ENCODE measurements at regions not wholly inside any gene's neighbourhood (a gene's known extent, or its start where the extent isn't known, plus 50 kb on each side); places are given as distances from the start of the nearest gene placed in this dataset.

- DNase-seq (ENCODE audit: insufficient read length, low spot score) (no peak), FAIRE-seq (peak; percentile 41)
- no peak for TF ChIP-seq POLR2A (IDR thresholded peaks at IDR 0.05; ENCODE audit: low read depth, low read length)
Observed at GRCh38 chr3:163043074-163043473, 1546.5 kb downstream of the OTOL1 start.

- TF ChIP-seq POLR2A (IDR thresholded peaks at IDR 0.05; ENCODE audit: low read depth, low read length): no peak
- no peak for FAIRE-seq
Observed at GRCh38 chr3:163045945-163046344, 1549.3 kb downstream of the OTOL1 start.

DNA sequence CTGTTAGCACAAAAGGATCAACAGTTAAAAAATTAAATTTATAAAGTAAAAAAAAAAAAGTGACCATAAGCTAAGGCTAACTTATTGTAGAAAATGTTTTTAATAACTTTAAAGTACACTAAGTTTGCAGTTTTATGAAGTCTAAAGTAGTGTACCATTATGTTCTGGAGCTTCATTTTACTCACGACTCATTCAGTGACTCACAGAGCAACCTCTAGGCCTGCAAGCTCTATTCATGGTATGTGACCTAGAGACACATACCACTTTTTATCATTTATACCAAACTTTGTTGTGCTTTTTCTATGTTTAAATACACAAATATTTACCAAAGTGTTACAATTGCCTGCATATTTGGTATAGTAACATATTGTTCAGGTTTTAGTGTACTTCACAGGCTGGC, 1552.3 kb downstream of the OTOL1 start:
- DNase-seq (ENCODE audit: insufficient read length, low spot score) (no peak), FAIRE-seq (no peak)
- TF ChIP-seq POLR2A (IDR thresholded peaks at IDR 0.05; ENCODE audit: low read depth, low read length): no peak

More at GRCh38 chr3:163045945-163046344, 1549.3 kb downstream of the OTOL1 start:
- no peak for DNase-seq (ENCODE audit: insufficient read length, low spot score)

DNA sequence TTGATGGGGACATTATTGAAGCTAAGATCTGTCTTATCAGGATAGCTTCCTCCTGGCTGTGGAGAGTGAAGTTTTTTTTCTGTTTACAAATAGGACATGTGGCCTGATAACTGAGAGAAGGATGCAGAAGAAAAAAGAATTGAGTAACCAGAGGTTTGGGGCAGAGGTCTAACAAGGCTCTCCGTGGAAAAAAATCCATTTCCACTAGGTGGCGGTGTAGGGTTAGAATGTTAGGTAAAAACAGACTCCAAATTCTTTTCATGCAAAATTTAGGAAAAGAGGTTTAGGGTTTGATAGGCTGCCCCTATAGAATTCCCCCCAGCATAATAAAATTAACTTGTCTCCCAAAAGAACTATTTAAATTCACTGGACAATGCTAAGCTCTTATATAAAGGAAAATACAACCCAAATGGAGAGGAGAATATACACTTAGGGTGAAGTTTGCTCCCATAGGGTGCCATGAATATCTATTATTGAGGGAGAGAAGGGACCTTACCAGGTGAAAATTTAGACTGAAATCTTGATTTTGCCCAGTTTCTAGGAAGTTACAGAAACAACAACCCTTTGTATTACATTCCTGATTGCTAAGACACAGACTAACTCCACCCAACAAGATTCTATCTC, 1560.4 kb downstream of the OTOL1 start:
- DNase-seq (ENCODE audit: insufficient read length, low spot score): no peak
- FAIRE-seq: peak; percentile 15
- TF ChIP-seq POLR2A (IDR thresholded peaks at IDR 0.05; ENCODE audit: low read depth, low read length): no peak

DNA sequence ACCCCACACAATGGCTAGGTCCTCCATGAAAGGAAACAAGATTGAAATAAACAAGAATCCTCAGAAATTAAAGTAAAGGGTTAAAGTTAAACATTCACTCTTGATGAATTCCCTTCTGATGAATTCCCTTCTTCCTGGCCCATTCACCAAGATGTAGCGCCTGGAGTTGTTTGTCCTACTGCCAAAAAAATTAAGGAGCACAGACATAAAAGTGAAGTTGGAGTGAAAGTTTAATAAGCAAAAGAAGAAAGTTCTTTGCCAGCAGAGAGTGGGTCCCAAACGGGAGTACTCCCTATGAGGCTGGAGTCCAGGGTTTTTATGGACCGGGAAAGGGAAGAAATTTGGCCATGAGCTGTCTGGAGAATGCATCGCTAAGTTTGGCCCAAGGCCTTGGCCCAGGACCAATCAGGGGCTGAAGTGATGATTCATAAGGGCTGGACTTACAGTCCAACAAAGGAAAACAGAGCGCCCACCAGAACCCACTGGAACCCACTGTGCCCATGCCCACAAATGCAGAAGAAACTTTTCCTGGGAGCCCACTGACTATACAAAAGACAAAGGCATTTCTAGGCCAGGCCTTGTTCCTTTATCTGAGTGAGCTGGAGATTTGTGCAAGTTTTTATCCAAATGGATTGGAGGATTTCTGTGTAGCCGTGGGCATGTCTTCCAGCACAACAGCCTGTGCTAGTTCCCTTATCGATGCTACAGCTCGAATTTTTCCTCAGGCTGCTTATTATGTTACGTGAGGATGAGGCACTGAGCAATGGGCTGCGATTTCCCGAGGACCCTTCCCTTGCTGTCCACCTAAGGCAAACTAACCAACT, 1561.6 kb downstream of the OTOL1 start:
- TF ChIP-seq POLR2A (IDR thresholded peaks at IDR 0.05; ENCODE audit: low read depth, low read length): no peak
- FAIRE-seq (no peak), DNase-seq (ENCODE audit: insufficient read length, low spot score) (no peak)

GRCh38 chr3:163071713-163072112, 1575.1 kb downstream of the OTOL1 start:
- FAIRE-seq: peak; percentile 61
- no peak for TF ChIP-seq POLR2A (IDR thresholded peaks at IDR 0.05; ENCODE audit: low read depth, low read length)
- no peak for DNase-seq (ENCODE audit: insufficient read length, low spot score)
